ENCODE measurements at regions not wholly inside any gene's neighbourhood (a gene's known extent, or its start where the extent isn't known, plus 50 kb on each side); places are given as distances from the start of the nearest gene placed in this dataset.
"Not testable (repeated sequence)": the region's sequence is repeated elsewhere in the genome, so short reads cannot be mapped to it uniquely, and the experiment has no call there.

DNA sequence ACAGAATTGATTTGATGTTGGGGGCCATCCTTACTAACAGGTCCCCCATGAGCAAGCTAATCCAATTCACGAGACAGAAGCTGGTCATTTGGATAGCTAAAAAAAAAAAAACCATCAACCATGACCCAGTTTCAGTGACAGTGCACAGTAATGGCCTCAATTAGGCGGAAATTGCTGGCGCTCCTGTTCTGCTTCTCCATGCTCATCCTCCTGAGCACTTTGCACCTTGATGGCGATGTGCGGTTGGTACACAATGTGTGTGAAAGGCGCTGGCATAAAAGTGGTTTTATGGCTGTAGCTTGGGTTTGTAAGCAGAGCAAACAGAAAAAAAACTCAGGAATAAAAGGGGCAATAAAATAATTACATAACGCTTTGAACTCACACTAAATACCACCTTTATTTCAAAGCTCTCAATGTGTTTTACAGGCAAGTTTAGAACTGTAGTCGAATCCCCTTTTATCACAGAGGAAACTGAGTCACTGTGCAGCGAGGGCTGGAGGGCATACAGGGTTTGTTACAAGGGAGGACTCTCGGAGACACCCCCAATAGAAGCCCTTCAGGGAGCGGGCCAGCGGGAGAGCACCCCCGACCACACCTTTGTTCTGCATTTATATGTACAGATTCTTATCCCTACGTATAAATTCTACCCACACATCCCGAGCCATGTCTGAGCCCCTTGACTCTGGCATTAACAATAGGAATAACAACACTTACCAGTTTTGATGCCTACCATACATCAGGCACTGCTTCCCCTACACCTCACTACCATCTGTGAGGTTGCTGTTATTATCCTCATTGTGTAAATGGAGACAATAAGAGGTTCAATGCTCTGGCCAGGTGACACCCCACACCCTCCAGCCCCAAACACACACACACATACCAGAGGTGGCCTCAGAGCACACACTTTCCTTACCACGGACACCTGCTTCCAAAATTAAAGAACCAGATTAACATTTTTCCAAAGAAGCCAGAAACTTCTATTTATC lies 213.5 kb upstream of the IRF2BP2 start:
- Histone ChIP-seq H3F3A (ENCODE audit: insufficient read depth, low read length) (no peaks in the 10 kb centered on the region), H3K4me1 (ENCODE audit: insufficient read depth, low read length, severe bottlenecking) (no peaks in the 10 kb centered on the region), H3K9me2 (ENCODE audit: low read depth, low read length) (no peaks in the 10 kb centered on the region), H3K79me2 (ENCODE audit: insufficient read depth, low read length) (no peaks in the 10 kb centered on the region), H4K20me1 (ENCODE audit: insufficient read depth, low read length) (no peaks in the 10 kb centered on the region), H3K4me2 (ENCODE audit: low read length) (no peak overlapping the region), H3K9me3 (ENCODE audit: low read length) (no peaks in the 10 kb centered on the region), H3K4me3 (ENCODE audit: low read depth, low read length, poor library complexity, severe bottlenecking) (no peak overlapping the region), H3K36me3 (ENCODE audit: insufficient read depth, low read length) (no peaks in the 10 kb centered on the region), H3K27ac (ENCODE audit: low read depth, low read length, poor library complexity, severe bottlenecking) (no peak overlapping the region), H3K27me3 (ENCODE audit: insufficient read depth, low read length) (peaks cover 3% of the 10 kb centered on the region; the same call in 1 of the 2 replicates), H3K9ac (ENCODE audit: low read length) (no peak overlapping the region), H2AFZ (ENCODE audit: low read length) (no peak overlapping the region)
- TF ChIP-seq, protein P1, sequence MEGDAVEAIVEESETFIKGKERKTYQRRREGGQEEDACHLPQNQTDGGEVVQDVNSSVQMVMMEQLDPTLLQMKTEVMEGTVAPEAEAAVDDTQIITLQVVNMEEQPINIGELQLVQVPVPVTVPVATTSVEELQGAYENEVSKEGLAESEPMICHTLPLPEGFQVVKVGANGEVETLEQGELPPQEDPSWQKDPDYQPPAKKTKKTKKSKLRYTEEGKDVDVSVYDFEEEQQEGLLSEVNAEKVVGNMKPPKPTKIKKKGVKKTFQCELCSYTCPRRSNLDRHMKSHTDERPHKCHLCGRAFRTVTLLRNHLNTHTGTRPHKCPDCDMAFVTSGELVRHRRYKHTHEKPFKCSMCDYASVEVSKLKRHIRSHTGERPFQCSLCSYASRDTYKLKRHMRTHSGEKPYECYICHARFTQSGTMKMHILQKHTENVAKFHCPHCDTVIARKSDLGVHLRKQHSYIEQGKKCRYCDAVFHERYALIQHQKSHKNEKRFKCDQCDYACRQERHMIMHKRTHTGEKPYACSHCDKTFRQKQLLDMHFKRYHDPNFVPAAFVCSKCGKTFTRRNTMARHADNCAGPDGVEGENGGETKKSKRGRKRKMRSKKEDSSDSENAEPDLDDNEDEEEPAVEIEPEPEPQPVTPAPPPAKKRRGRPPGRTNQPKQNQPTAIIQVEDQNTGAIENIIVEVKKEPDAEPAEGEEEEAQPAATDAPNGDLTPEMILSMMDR (IDR thresholded peaks at IDR 0.05; ENCODE audit: low read length): no peak
- TF ChIP-seq EZH2 (IDR thresholded peaks at IDR 0.05; ENCODE audit: borderline replicate concordance, low read length): no peak

DNA sequence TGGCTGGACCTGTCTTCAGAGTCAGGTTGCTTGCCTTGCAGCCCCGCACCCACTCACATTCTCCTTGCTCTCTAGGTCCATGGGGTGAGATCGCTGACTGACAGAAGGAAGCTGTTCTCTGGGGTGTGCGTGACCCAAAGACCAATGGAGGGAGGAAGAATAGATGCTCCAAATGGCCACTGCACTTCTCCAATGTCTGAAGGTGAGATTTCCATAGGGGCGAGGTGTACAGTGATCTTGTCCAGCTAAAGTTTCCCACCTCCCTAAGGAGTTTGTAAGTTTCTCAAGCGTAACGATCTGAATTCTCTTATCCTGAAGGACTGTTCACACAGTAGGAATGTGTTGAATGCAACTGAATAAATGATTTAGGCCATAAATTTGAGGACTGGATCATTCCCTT lies 211.9 kb upstream of the IRF2BP2 start:
- no peak overlapping the region for H3K4me2 ChIP-seq (ENCODE audit: low read length)
- H3K27ac ChIP-seq (ENCODE audit: low read depth, low read length, poor library complexity, severe bottlenecking): no peak overlapping the region
- no peak overlapping the region for H3K4me3 ChIP-seq (ENCODE audit: low read depth, low read length, poor library complexity, severe bottlenecking)
- no peaks in the 10 kb centered on the region for H3K4me1 ChIP-seq (ENCODE audit: insufficient read depth, low read length, severe bottlenecking)
- H4K20me1 ChIP-seq (ENCODE audit: insufficient read depth, low read length): no peaks in the 10 kb centered on the region
- no peaks in the 10 kb centered on the region for H3K36me3 ChIP-seq (ENCODE audit: insufficient read depth, low read length)
- no peak overlapping the region for H3K9ac ChIP-seq (ENCODE audit: low read length)
- H3K27me3 ChIP-seq (ENCODE audit: insufficient read depth, low read length): peaks cover 3% of the 10 kb centered on the region; the same call in 1 of the 2 replicates
- no peaks in the 10 kb centered on the region for H3F3A ChIP-seq (ENCODE audit: insufficient read depth, low read length)
- TF ChIP-seq EZH2 (IDR thresholded peaks at IDR 0.05; ENCODE audit: borderline replicate concordance, low read length): no peak
- TF ChIP-seq, protein P1 (IDR thresholded peaks at IDR 0.05; ENCODE audit: low read length): no peak
- no peak overlapping the region for H2AFZ ChIP-seq (ENCODE audit: low read length)
- no peaks in the 10 kb centered on the region for H3K9me2 ChIP-seq (ENCODE audit: low read depth, low read length)
- no peaks in the 10 kb centered on the region for H3K9me3 ChIP-seq (ENCODE audit: low read length)
- no peaks in the 10 kb centered on the region for H3K79me2 ChIP-seq (ENCODE audit: insufficient read depth, low read length)

DNA sequence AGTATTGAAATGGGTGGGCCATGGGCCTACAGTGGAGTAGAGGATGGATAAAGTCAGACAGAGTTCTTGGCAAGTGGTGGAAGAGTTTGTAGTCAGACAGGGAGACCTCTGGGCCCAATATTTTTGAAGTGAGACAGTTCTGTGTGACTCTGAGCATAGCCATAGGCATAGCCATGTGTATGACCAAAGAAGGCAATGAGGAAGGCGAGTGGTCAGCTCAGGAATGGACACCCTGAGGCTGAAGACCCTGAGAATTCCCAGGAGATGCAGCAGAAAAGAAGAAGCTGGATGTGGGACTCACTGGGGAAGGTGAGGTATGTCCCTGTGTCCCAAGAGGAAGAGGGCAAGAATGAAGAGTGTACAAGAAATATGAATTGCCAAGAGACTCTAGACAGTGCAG lies 210.6 kb upstream of the IRF2BP2 start:
- Histone ChIP-seq H3K4me3 (ENCODE audit: low read depth, low read length, poor library complexity, severe bottlenecking) (no peak overlapping the region), H3K4me2 (ENCODE audit: low read length) (no peak overlapping the region), H3K4me1 (ENCODE audit: insufficient read depth, low read length, severe bottlenecking) (no peaks in the 10 kb centered on the region), H3K27me3 (ENCODE audit: insufficient read depth, low read length) (no peaks in the 10 kb centered on the region), H2AFZ (ENCODE audit: low read length) (no peak overlapping the region), H3K9ac (ENCODE audit: low read length) (no peak overlapping the region), H3K9me2 (ENCODE audit: low read depth, low read length) (no peaks in the 10 kb centered on the region), H3F3A (ENCODE audit: insufficient read depth, low read length) (no peaks in the 10 kb centered on the region), H3K27ac (ENCODE audit: low read depth, low read length, poor library complexity, severe bottlenecking) (no peak overlapping the region), H4K20me1 (ENCODE audit: insufficient read depth, low read length) (no peaks in the 10 kb centered on the region), H3K9me3 (ENCODE audit: low read length) (no peaks in the 10 kb centered on the region), H3K79me2 (ENCODE audit: insufficient read depth, low read length) (no peaks in the 10 kb centered on the region), H3K36me3 (ENCODE audit: insufficient read depth, low read length) (no peaks in the 10 kb centered on the region)
- no peak for TF ChIP-seq EZH2 (IDR thresholded peaks at IDR 0.05; ENCODE audit: borderline replicate concordance, low read length)
- TF ChIP-seq, protein P1 (IDR thresholded peaks at IDR 0.05; ENCODE audit: low read length): no peak

DNA sequence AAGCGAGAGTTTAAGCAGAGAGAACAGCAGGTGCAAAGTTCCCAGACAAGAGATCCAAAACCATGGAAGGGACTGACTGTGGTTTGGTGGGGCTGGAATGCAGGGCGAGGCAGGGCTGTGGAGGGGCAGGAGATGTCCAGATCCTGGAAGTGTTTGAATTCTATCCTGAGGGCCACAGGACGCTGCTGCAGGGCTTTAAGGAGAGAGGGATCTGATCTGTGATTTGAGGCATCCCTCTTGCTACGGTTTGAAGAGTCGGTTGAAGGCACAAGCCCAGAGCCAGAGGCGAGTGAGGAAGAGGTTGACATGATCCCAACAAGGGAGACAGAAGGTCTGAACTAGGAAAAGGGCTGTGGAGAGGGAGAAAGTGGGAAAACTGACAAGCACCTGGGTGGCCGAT lies 209.9 kb upstream of the IRF2BP2 start:
- H3K9ac ChIP-seq (ENCODE audit: low read length); H4K20me1 ChIP-seq (ENCODE audit: insufficient read depth, low read length); H3K4me2 ChIP-seq (ENCODE audit: low read length); H2AFZ ChIP-seq (ENCODE audit: low read length); H3F3A ChIP-seq (ENCODE audit: insufficient read depth, low read length); H3K9me2 ChIP-seq (ENCODE audit: low read depth, low read length); H3K36me3 ChIP-seq (ENCODE audit: insufficient read depth, low read length); H3K27ac ChIP-seq (ENCODE audit: low read depth, low read length, poor library complexity, severe bottlenecking); H3K4me1 ChIP-seq (ENCODE audit: insufficient read depth, low read length, severe bottlenecking); H3K9me3 ChIP-seq (ENCODE audit: low read length); H3K27me3 ChIP-seq (ENCODE audit: insufficient read depth, low read length); H3K4me3 ChIP-seq (ENCODE audit: low read depth, low read length, poor library complexity, severe bottlenecking); H3K79me2 ChIP-seq (ENCODE audit: insufficient read depth, low read length): not testable (repeated sequence)

DNA sequence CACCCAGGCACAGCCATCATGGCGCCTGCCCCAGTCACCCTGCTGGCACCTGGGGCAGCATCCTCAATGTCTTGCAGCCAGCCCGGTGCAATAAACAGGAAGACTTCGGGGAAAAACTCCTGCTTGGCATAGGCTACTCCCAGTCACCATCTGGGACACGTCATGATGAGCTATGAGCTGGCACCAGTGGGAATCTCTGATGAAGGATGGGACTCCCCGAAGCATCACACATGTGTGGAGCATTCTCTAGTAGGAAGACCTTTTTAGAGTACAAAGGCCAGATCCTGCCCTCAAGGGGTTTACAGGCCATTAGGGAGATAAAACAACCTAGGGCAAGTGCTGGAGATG lies 208.0 kb upstream of the IRF2BP2 start:
- not testable (repeated sequence) for H2AFZ ChIP-seq (ENCODE audit: low read length); H4K20me1 ChIP-seq (ENCODE audit: insufficient read depth, low read length); H3K27me3 ChIP-seq (ENCODE audit: insufficient read depth, low read length); H3K4me3 ChIP-seq (ENCODE audit: low read depth, low read length, poor library complexity, severe bottlenecking); H3K4me2 ChIP-seq (ENCODE audit: low read length); H3F3A ChIP-seq (ENCODE audit: insufficient read depth, low read length); H3K36me3 ChIP-seq (ENCODE audit: insufficient read depth, low read length); H3K79me2 ChIP-seq (ENCODE audit: insufficient read depth, low read length); H3K27ac ChIP-seq (ENCODE audit: low read depth, low read length, poor library complexity, severe bottlenecking); H3K9ac ChIP-seq (ENCODE audit: low read length); H3K9me2 ChIP-seq (ENCODE audit: low read depth, low read length); H3K9me3 ChIP-seq (ENCODE audit: low read length); H3K4me1 ChIP-seq (ENCODE audit: insufficient read depth, low read length, severe bottlenecking)
